Endothelial cell of umbilical vein (primary cell): ENCODE measurements at regions not wholly inside any gene's neighbourhood (a gene's known extent, or its start where the extent isn't known, plus 50 kb on each side); places are given as distances from the start of the nearest gene placed in this dataset.
"Not testable (repeated sequence)": the region's sequence is repeated elsewhere in the genome, so short reads cannot be mapped to it uniquely, and the experiment has no call there.

Source experiments
- BruUV-seq: library from RNA; stranded (reverse); fragments of 400-500 nt; replicated peaks from 2 replicates; lab custom pipeline; 2021; lab: Mats Ljungman, UMichigan
- CTCF ChIA-PET: fragments of 300-600, 350-600 bp; sonication (Branson Sonifier 250); formaldehyde crosslinking; loops from one replicate; lab custom pipeline; 2021; ENCODE audit warnings: antibody characterized with exemption, inconsistent platforms; lab: Charles Lee
- POLR2A ChIA-PET: fragments of 300-600, 350-600 bp; sonication (Branson Sonifier 250); formaldehyde crosslinking; loops from one replicate; lab custom pipeline; 2021; ENCODE audit warnings: antibody characterized with exemption, inconsistent platforms; lab: Charles Lee
- DNase-seq: peaks from one replicate; pipeline ENCODE4 v3.0.0-alpha.2; 2011; ENCODE audit warnings: low read depth, low spot score
- FAIRE-seq: peaks from 2 replicates; lab custom pipeline; 2011; peaks lifted over from hg19 to GRCh38; lab: Jason Lieb, UNC
- H2AFZ ChIP-seq: 2 replicates; pipeline ENCODE4 v1.6.0; 2012; ENCODE audit warnings: low read depth, low read length, control low read depth, inconsistent platforms
- H3K27ac ChIP-seq: 2 replicates; pipeline ENCODE4 v1.5.1; 2011; ENCODE audit warnings: low read depth, mild to moderate bottlenecking, control low read depth, low read length, moderate library complexity; ENCODE audit not compliant: insufficient read depth
- H3K27me3 ChIP-seq, 2 experiments: 2 replicates each; pipeline versions ENCODE4 v1.6.0 to v1.6.1; 2011; ENCODE audit warnings: low read length in 2 of 2, mixed read lengths in 1 of 2; ENCODE audit not compliant: control insufficient read depth in 2 of 2, insufficient read depth in 2 of 2
- H3K36me3 ChIP-seq, 2 experiments: 2 replicates in 1 of 2; 3 replicates in 1 of 2; pipeline ENCODE4 v1.5.1; 2011; ENCODE audit warnings: low read length in 2 of 2, mild to moderate bottlenecking in 1 of 2, moderate library complexity in 1 of 2; ENCODE audit not compliant: control insufficient read depth in 2 of 2, insufficient read depth in 2 of 2; ENCODE audit errors: extremely low read depth in 1 of 2
- H3K4me1 ChIP-seq: 3 replicates; pipeline ENCODE4 v1.5.1; 2011; ENCODE audit warnings: mild to moderate bottlenecking, low read length; ENCODE audit not compliant: control insufficient read depth, insufficient read depth; ENCODE audit errors: extremely low read depth
- H3K4me2 ChIP-seq: 2 replicates; pipeline ENCODE4 v1.6.1; 2011; ENCODE audit warnings: low read length, control low read depth, mixed read lengths; ENCODE audit not compliant: insufficient read depth
- H3K4me3 ChIP-seq, 3 experiments: fragments of 200-600 bp in 1 of 3; sonication (generic), shearing (Covaris generic) in 1 of 3; replicated peaks in 1 of 3; 2 replicates each; pipeline ENCODE4 v1.5.1; 2011 to 2016; ENCODE audit warnings: control low read depth in 3 of 3, low read length in 3 of 3, mild to moderate bottlenecking in 2 of 3, inconsistent platforms in 1 of 3, low read depth in 1 of 3, moderate library complexity in 1 of 3; ENCODE audit not compliant: insufficient read depth in 1 of 3
- H3K79me2 ChIP-seq: 2 replicates; pipeline ENCODE4 v1.6.0; 2012; ENCODE audit warnings: low read length, inconsistent platforms; ENCODE audit not compliant: control insufficient read depth, insufficient read depth
- H3K9ac ChIP-seq: replicated peaks from 2 replicates; pipeline ENCODE3; 2011; ENCODE audit warnings: low read length, control low read depth; ENCODE audit not compliant: insufficient read depth; ENCODE audit errors: extremely low read depth
- H3K9me1 ChIP-seq: replicated peaks from 3 replicates; pipeline ENCODE4 v1.6.0; 2011; ENCODE audit warnings: mild to moderate bottlenecking, low read length; ENCODE audit not compliant: control insufficient read depth, insufficient read depth; ENCODE audit errors: extremely low read depth
- H3K9me3 ChIP-seq: replicated peaks from 2 replicates; pipeline ENCODE4 v1.5.1; 2012; ENCODE audit warnings: low read length, inconsistent platforms; ENCODE audit not compliant: control insufficient read depth, insufficient read depth
- H4K20me1 ChIP-seq: replicated peaks from 2 replicates; pipeline ENCODE3; 2011; ENCODE audit warnings: mild to moderate bottlenecking, low read length; ENCODE audit not compliant: control insufficient read depth, insufficient read depth; ENCODE audit errors: extremely low read depth
- EZH2 ChIP-seq: IDR thresholded peaks from 2 replicates; pipeline ENCODE4 v1.6.1; 2012; ENCODE audit warnings: borderline replicate concordance, low read depth, mild to moderate bottlenecking, moderate library complexity, low read length, inconsistent platforms; ENCODE audit not compliant: severe bottlenecking
- FOS ChIP-seq: IDR thresholded peaks from 2 replicates; pipeline ENCODE4 v1.6.1; 2011; ENCODE audit warnings: mild to moderate bottlenecking, low read length, moderate library complexity, borderline replicate concordance; ENCODE audit not compliant: insufficient read depth
- GATA2 ChIP-seq: IDR thresholded peaks from 2 replicates; pipeline ENCODE4 v1.7.0; 2011; ENCODE audit warnings: low read depth, mild to moderate bottlenecking, moderate library complexity, mixed read lengths, low read length; ENCODE audit not compliant: insufficient read length, insufficient read depth
- JUN ChIP-seq: IDR thresholded peaks from 2 replicates; pipeline ENCODE4 v1.6.1; 2011; ENCODE audit warnings: borderline replicate concordance, low read depth; ENCODE audit not compliant: insufficient read length, insufficient read depth
- MYC ChIP-seq: IDR thresholded peaks from one replicate; pipeline ENCODE4 v1.6.1; 2011; ENCODE audit warnings: mild to moderate bottlenecking, low read depth, low read length
- POLR2A ChIP-seq: IDR thresholded peaks from 2 replicates; pipeline ENCODE4 v1.6.1; 2012; ENCODE audit warnings: low read depth, mild to moderate bottlenecking, control low read depth, low read length
- POLR2AphosphoS5 ChIP-seq: IDR thresholded peaks from 2 replicates; pipeline ENCODE4 v1.6.1; 2012; ENCODE audit warnings: low read depth, mild to moderate bottlenecking, control low read depth, low read length, moderate library complexity; ENCODE audit not compliant: insufficient read depth
- dilution Hi-C: fragments of 300-500 bp; cut with MboI; formaldehyde crosslinking; loops from one replicate; pipeline ENCODE4 v1.15.0; 2019; ENCODE audit warnings: low sequenced_read_pairs; ENCODE audit not compliant: extremely low pct_ligation_motif_present
- intact Hi-C: fragments of 100-400 bp; cut with micrococcal nuclease; formaldehyde crosslinking; loops from one replicate; pipeline ENCODE4 v1.10.0; 2022
- TF ChIP-seq, protein P1 (sequence below), 2 donors: IDR thresholded peaks; 1 replicate in 1 of 2; 2 replicates in 1 of 2; pipeline ENCODE4 v1.5.1; 2011; ENCODE audit warnings: low read length in 2 of 2, mild to moderate bottlenecking in 2 of 2, moderate library complexity in 2 of 2, control low read depth in 1 of 2, inconsistent platforms in 1 of 2, low read depth in 1 of 2; ENCODE audit not compliant: insufficient read depth in 1 of 2; ENCODE audit errors: extremely low read depth in 1 of 2
- TF ChIP-seq, protein P2 (sequence below): IDR thresholded peaks from 2 replicates; pipeline ENCODE4 v1.6.1; 2011; ENCODE audit not compliant: insufficient read depth, insufficient read length

DNA sequence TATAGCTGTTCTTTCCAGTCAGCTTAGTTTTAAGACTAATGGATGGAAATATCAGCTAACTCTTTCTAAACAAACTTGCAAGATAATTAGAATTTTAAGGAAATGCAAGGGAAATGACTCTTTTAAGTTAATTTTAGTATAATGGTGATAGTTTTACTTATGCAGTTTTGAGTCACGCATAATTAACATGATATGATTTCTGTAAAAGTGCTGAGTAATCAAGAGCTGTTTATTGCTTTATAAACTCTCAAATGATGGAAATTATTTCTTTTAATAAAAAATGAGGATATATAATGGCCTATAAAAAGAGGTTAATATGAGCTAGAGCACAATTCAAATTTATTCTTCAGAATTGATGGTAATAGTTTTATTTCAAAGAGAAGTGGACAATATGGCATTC is 385.9 kb downstream of the GLUD2 start:
- Histone ChIP-seq H3K4me2 (no peak overlapping the region), H3K9me3 (no peaks in the 10 kb centered on the region), H2AFZ (no peak overlapping the region), H3K36me3 (no peaks in the 10 kb centered on the region), H4K20me1 (no peaks in the 10 kb centered on the region), H3K27me3 (no peaks in the 10 kb centered on the region), H3K27ac (no peak overlapping the region), H3K4me3 (no peak overlapping the region), H3K4me1 (no peaks in the 10 kb centered on the region), H3K79me2 (no peaks in the 10 kb centered on the region), H3K9ac (no peak overlapping the region), H3K9me1 (no peaks in the 10 kb centered on the region)
- dilution Hi-C loops (no loop called here), intact Hi-C loops (no loop called here)
- ChIA-PET CTCF (no interaction called here), POLR2A (no interaction called here)
- no peak for TF ChIP-seq EZH2
- DNase-seq = no peak
- BruUV-seq = no TSS peak
- no peak for FAIRE-seq

DNA sequence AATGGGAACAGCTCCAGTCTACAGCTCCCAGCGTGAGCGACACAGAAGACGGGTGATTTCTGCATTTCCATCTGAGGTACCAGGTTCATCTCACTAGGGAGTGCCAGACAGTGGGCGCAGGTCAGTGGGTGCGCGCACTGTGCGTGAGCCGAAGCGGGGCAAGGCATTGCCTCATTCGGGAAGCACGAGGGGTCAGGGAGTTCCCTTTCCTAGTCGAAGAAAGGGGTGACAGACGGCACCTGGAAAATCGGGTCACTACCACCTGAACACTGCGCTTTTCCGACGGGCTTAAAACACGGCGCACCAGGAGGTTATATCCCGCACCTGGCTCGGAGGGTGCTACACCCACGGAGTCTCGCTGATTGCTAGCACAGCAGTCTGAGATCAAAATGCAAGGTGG is 390.3 kb downstream of the GLUD2 start:
- H3K27me3 ChIP-seq, H3K4me1 ChIP-seq, H3K9me1 ChIP-seq, H3K9me3 ChIP-seq, H3K4me2 ChIP-seq, H3K4me3 ChIP-seq, POLR2A ChIA-PET, H4K20me1 ChIP-seq, intact Hi-C loops, H3K9ac ChIP-seq, H2AFZ ChIP-seq, H3K27ac ChIP-seq, BruUV-seq, H3K79me2 ChIP-seq, DNase-seq, H3K36me3 ChIP-seq, CTCF ChIA-PET, FAIRE-seq, dilution Hi-C loops: not testable (repeated sequence)

DNA sequence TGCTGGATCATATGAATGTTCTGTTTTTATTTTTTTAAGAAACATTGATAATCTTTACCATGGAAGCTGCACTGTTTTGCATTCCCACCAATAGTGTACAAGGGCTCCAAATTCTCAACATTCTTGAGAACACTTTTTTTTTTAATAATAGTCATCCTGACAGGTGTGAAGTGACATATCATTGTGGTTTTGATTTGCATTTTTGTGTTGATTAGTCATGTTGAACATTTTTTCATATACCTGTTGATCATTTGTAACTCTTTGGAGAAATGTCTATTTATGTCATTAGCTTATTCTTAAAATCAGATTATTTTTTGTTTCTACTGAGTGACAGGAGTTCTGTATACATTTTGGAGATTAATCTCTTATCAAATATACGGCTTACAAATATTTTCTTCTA is 408.5 kb downstream of the GLUD2 start:
- Histone ChIP-seq H3K4me1 (no peaks in the 10 kb centered on the region), H3K9ac (no peak overlapping the region), H3K36me3 (no peaks in the 10 kb centered on the region), H3K27ac (no peak overlapping the region), H2AFZ (no peak overlapping the region), H3K4me3 (no peak overlapping the region), H3K79me2 (no peaks in the 10 kb centered on the region), H3K9me1 (no peaks in the 10 kb centered on the region), H3K9me3 (no peaks in the 10 kb centered on the region), H4K20me1 (no peaks in the 10 kb centered on the region), H3K27me3 (no peaks in the 10 kb centered on the region), H3K4me2 (no peak overlapping the region)
- POLR2A ChIA-PET = no interaction called here
- DNase-seq = no peak
- intact Hi-C loops (no loop called here), dilution Hi-C loops (no loop called here)
- CTCF ChIA-PET = no interaction called here
- no peak for FAIRE-seq
- TF ChIP-seq FOS (no peak), MYC (no peak), EZH2 (no peak), POLR2A (no peak), POLR2AphosphoS5 (no peak), JUN (no peak), GATA2 (no peak)
- TF ChIP-seq, protein P1, sequence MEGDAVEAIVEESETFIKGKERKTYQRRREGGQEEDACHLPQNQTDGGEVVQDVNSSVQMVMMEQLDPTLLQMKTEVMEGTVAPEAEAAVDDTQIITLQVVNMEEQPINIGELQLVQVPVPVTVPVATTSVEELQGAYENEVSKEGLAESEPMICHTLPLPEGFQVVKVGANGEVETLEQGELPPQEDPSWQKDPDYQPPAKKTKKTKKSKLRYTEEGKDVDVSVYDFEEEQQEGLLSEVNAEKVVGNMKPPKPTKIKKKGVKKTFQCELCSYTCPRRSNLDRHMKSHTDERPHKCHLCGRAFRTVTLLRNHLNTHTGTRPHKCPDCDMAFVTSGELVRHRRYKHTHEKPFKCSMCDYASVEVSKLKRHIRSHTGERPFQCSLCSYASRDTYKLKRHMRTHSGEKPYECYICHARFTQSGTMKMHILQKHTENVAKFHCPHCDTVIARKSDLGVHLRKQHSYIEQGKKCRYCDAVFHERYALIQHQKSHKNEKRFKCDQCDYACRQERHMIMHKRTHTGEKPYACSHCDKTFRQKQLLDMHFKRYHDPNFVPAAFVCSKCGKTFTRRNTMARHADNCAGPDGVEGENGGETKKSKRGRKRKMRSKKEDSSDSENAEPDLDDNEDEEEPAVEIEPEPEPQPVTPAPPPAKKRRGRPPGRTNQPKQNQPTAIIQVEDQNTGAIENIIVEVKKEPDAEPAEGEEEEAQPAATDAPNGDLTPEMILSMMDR (IDR thresholded peaks at IDR 0.05; ENCODE audit: extremely low read depth in 1 of 2, insufficient read depth in 1 of 2, low read depth in 1 of 2, low read length in 2 of 2) = no peak
- TF ChIP-seq, protein P2, sequence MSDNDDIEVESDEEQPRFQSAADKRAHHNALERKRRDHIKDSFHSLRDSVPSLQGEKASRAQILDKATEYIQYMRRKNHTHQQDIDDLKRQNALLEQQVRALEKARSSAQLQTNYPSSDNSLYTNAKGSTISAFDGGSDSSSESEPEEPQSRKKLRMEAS = no peak
- BruUV-seq = no TSS peak
